NCI-H1417 treated with DMSO at 0.1 percent for 48 hours (cell line): ENCODE measurements at regions not wholly inside any gene's neighbourhood (a gene's known extent, or its start where the extent isn't known, plus 50 kb on each side); places are given as distances from the start of the nearest gene placed in this dataset.
"Not testable (repeated sequence)": the region's sequence is repeated elsewhere in the genome, so short reads cannot be mapped to it uniquely, and the experiment has no call there.

Experiments
- DNase-seq: peaks from one replicate; lab custom pipeline; 2025; lab: John Stamatoyannopoulos, UW

GRCh38 chr2:51774606-51775005, 742.7 kb upstream of the NRXN1 start:
- not testable (repeated sequence) for DNase-seq

GRCh38 chr2:51760441-51760840, 728.5 kb upstream of the NRXN1 start:
- DNase-seq, result no peak

GRCh38 chr2:51758081-51758480, 726.1 kb upstream of the NRXN1 start:
- no peak for DNase-seq

- DNase-seq, result no peak
Observed at GRCh38 chr2:51734115-51734514, 702.2 kb upstream of the NRXN1 start.

- no peak for DNase-seq
Observed at GRCh38 chr2:51723691-51724090, 691.8 kb upstream of the NRXN1 start.

- no peak for DNase-seq
Observed at GRCh38 chr2:51722311-51722710, 690.4 kb upstream of the NRXN1 start.

GRCh38 chr2:51720826-51721225, 688.9 kb upstream of the NRXN1 start:
- DNase-seq, result no peak

GRCh38 chr2:51718881-51719280, 686.9 kb upstream of the NRXN1 start:
- DNase-seq, result no peak

- no peak for DNase-seq
Observed at GRCh38 chr2:51717312-51717711, 685.4 kb upstream of the NRXN1 start.

- DNase-seq, result no peak
Observed at GRCh38 chr2:51711766-51712165, 679.8 kb upstream of the NRXN1 start.

- DNase-seq, result no peak
Observed at GRCh38 chr2:51710222-51710621, 678.3 kb upstream of the NRXN1 start.

- DNase-seq, result no peak
Observed at GRCh38 chr2:51707625-51708024, 675.7 kb upstream of the NRXN1 start.

- no peak for DNase-seq
Observed at GRCh38 chr2:51706220-51706619, 674.3 kb upstream of the NRXN1 start.

- DNase-seq, result no peak
Observed at GRCh38 chr2:51705417-51705816, 673.5 kb upstream of the NRXN1 start.

- DNase-seq, result no peak
Observed at GRCh38 chr2:51698021-51698420, 666.1 kb upstream of the NRXN1 start.

- no peak for DNase-seq
Observed at GRCh38 chr2:51697095-51697494, 665.2 kb upstream of the NRXN1 start.

- DNase-seq, result no peak
Observed at GRCh38 chr2:51695531-51695930, 663.6 kb upstream of the NRXN1 start.

- no peak for DNase-seq
Observed at GRCh38 chr2:51693640-51694039, 661.7 kb upstream of the NRXN1 start.

- DNase-seq, result no peak
Observed at GRCh38 chr2:51681854-51682253, 649.9 kb upstream of the NRXN1 start.

- DNase-seq, result no peak
Observed at GRCh38 chr2:51673628-51674027, 641.7 kb upstream of the NRXN1 start.

GRCh38 chr2:51667679-51668078, 635.7 kb upstream of the NRXN1 start:
- DNase-seq, result no peak

- no peak for DNase-seq
Observed at GRCh38 chr2:51662187-51662586, 630.3 kb upstream of the NRXN1 start.

GRCh38 chr2:51657849-51658248, 625.9 kb upstream of the NRXN1 start:
- DNase-seq, result no peak

- no peak for DNase-seq
Observed at GRCh38 chr2:51650769-51651168, 618.8 kb upstream of the NRXN1 start.

- DNase-seq, result no peak
Observed at GRCh38 chr2:51649366-51649765, 617.4 kb upstream of the NRXN1 start.
